K562 (cell line): ENCODE measurements at regions not wholly inside any gene's neighbourhood (a gene's known extent, or its start where the extent isn't known, plus 50 kb on each side); places are given as distances from the start of the nearest gene placed in this dataset.

Experiments used
- ATAC-seq: fragments of 200-7000 bp; cut with Tn5 transposase; 3 replicates; pipeline ENCODE4 v1.9.1; 2020; ENCODE audit warnings: moderate library complexity
- BruUV-seq: library from RNA; stranded (reverse); fragments of 400-500 nt; replicated peaks from 2 replicates; lab custom pipeline; 2021; lab: Mats Ljungman, UMichigan
- CTCF ChIA-PET: fragments of 300-600 bp; formaldehyde crosslinking; extraction: SDS; loops from one replicate; lab custom pipeline; 2021; ENCODE audit warnings: low intra/inter-chr PET ratio; lab: Yijun Ruan, JAX
- POLR2A ChIA-PET: fragments of 300-600, 350-650 bp; sonication (Branson Sonifier 250); formaldehyde crosslinking; extraction: SDS; loops from one replicate; lab custom pipeline; 2021; ENCODE audit warnings: antibody characterized with exemption, inconsistent platforms; lab: Yijun Ruan, JAX
- DNase-seq, 4 experiments: peaks; one replicate each; pipeline versions ENCODE4 v3.0.0 to v3.0.0-alpha.2; 2011 to 2018; ENCODE audit warnings: low spot score in 3 of 4, mixed read lengths in 3 of 4; ENCODE audit errors: extremely low read depth in 1 of 4
- FAIRE-seq: peaks from 2 replicates; lab custom pipeline; 2011; peaks lifted over from hg19 to GRCh38; lab: Jason Lieb, UNC
- H2AFZ ChIP-seq: 2 replicates; pipeline ENCODE4 v1.6.0; 2011; ENCODE audit warnings: low read depth, low read length, control low read depth, inconsistent platforms
- H3K27ac ChIP-seq: fragments of 200-600 bp; 3 replicates; pipeline ENCODE4 v1.8.0; 2011; ENCODE audit warnings: low read depth, mild to moderate bottlenecking, control low read depth, inconsistent platforms, low read length, moderate library complexity, mixed read lengths; ENCODE audit errors: extremely low read depth
- H3K27me3 ChIP-seq, 2 experiments: fragments of 300-600 bp in 1 of 2; 2 replicates in 1 of 2; 3 replicates in 1 of 2; pipeline versions ENCODE4 v1.6.0 to v1.8.0; 2011; ENCODE audit warnings: inconsistent platforms in 2 of 2, low read length in 2 of 2, mild to moderate bottlenecking in 1 of 2, mixed read lengths in 1 of 2, moderate library complexity in 1 of 2; ENCODE audit not compliant: control insufficient read depth in 2 of 2, insufficient read depth in 2 of 2
- H3K36me3 ChIP-seq: fragments of 300-600 bp; 3 replicates; pipeline ENCODE4 v1.8.0; 2011; ENCODE audit warnings: mild to moderate bottlenecking, low read length, inconsistent platforms; ENCODE audit not compliant: control insufficient read depth, insufficient read depth
- H3K4me1 ChIP-seq, 2 experiments: fragments of 200-600 bp in 1 of 2; replicated peaks in 1 of 2; 2 replicates in 1 of 2; 3 replicates in 1 of 2; pipeline versions ENCODE4 v1.5.1 to v1.8.0; 2011; ENCODE audit warnings: inconsistent platforms in 2 of 2, low read length in 2 of 2, mild to moderate bottlenecking in 1 of 2, mixed read lengths in 1 of 2, moderate library complexity in 1 of 2; ENCODE audit not compliant: control insufficient read depth in 2 of 2, insufficient read depth in 2 of 2
- H3K4me2 ChIP-seq: 2 replicates; pipeline ENCODE4 v1.6.1; 2011; ENCODE audit warnings: low read length, control low read depth, inconsistent platforms, mixed read lengths; ENCODE audit not compliant: insufficient read depth
- H3K4me3 ChIP-seq: fragments of 200-600 bp; sonication (generic), shearing (Covaris generic); 2 replicates; pipeline ENCODE4 v1.5.1; 2016; ENCODE audit warnings: control low read depth, inconsistent platforms
- H3K79me2 ChIP-seq: fragments of 200-600 bp; 3 replicates; pipeline ENCODE4 v1.8.0; 2011; ENCODE audit warnings: low read length, inconsistent platforms; ENCODE audit not compliant: control insufficient read depth, insufficient read depth
- H3K9ac ChIP-seq, 2 experiments: 2 replicates each; pipeline versions ENCODE4 v1.6.0 to v1.6.1; 2011; ENCODE audit warnings: low read depth in 2 of 2, low read length in 2 of 2, control low read depth in 1 of 2, inconsistent platforms in 1 of 2, mild to moderate bottlenecking in 1 of 2, mixed read lengths in 1 of 2; ENCODE audit not compliant: insufficient read depth in 1 of 2
- H3K9me1 ChIP-seq: one replicate; pipeline ENCODE4 v1.6.0; 2011; ENCODE audit warnings: inconsistent platforms, mild to moderate bottlenecking, low read length, moderate library complexity; ENCODE audit not compliant: control insufficient read depth, insufficient read depth
- H3K9me3 ChIP-seq: replicated peaks from 2 replicates; pipeline ENCODE4 v1.5.1; 2011; ENCODE audit warnings: low read depth, low read length, inconsistent platforms; ENCODE audit not compliant: control insufficient read depth, insufficient read depth
- H4K20me1 ChIP-seq: replicated peaks from 2 replicates; pipeline ENCODE4 v1.6.1; 2011; ENCODE audit warnings: low read length, inconsistent platforms, mixed read lengths; ENCODE audit not compliant: control insufficient read depth, insufficient read depth
- ZNF830 ChIP-seq: fragments of 250-450 bp; sonication (Bioruptor Pico); IDR thresholded peaks from 2 replicates; pipeline ENCODE4 v1.5.0; 2021; ENCODE audit warnings: mild to moderate bottlenecking
- WGBS: fragments of 100-300 bp; shearing (Covaris generic); methylation state at CpG from one replicate; pipeline ENCODE4 v1.1.6; 2016; ENCODE audit warnings: low coverage, mixed read lengths; ENCODE audit not compliant: insufficient coverage; ENCODE audit errors: missing lambda C conversion rate; 5-methylcytosine and 5-hydroxymethylcytosine counted together
- in situ Hi-C: fragments of 300-500 bp; cut with MboI; formaldehyde crosslinking; loops from 4 replicates; pipeline ENCODE4 v1.15.0; 2018; ENCODE audit warnings: inconsistent platforms, mixed read lengths
- intact Hi-C: fragments of 100-400 bp; cut with micrococcal nuclease; formaldehyde crosslinking; loops from 2 replicates; pipeline ENCODE4 v1.14.2; 2022
- TF ChIP-seq, protein P1 (sequence below), 3 experiments: fragments of 200-800 bp in 1 of 3; fragments of 250-450 bp in 1 of 3; fragments of 450-650 bp in 1 of 3; sonication (Bioruptor Pico) in 1 of 3; sonication (Bioruptor generic) in 1 of 3; formaldehyde crosslinking in 1 of 3; IDR thresholded peaks; 2 replicates each; pipeline versions ENCODE4 v1.6.1 to v1.8.0; 2016 to 2022; ENCODE audit warnings: mild to moderate bottlenecking in 2 of 3, missing genetic modification characterization in 2 of 3, missing compliant biosample characterization in 1 of 3, moderate library complexity in 1 of 3

GRCh38 chr1:106836708-106837107 is 219.8 kb upstream of the PRMT6 start:
- Histone ChIP-seq H3K27me3 (no peaks in the 10 kb centered on the region), H3K9ac (no peak overlapping the region), H3K36me3 (no peaks in the 10 kb centered on the region), H2AFZ (no peak overlapping the region), H3K9me1 (no peaks in the 10 kb centered on the region), H3K4me3 (no peak overlapping the region), H3K27ac (no peak overlapping the region), H4K20me1 (no peaks in the 10 kb centered on the region), H3K9me3 (0 out of 2 replicates have a peak, but pooled peaks cover 3% of the 10 kb centered on the region), H3K79me2 (no peaks in the 10 kb centered on the region), H3K4me1 (no peaks in the 10 kb centered on the region), H3K4me2 (no peak overlapping the region)
- in situ Hi-C loops (no loop called here), intact Hi-C loops (no loop called here)
- CTCF ChIA-PET, result no interaction called here
- DNase-seq (no peak), ATAC-seq (no peak), FAIRE-seq (peak; percentile 6)
- WGBS, result 0% methylated on average over 2 of the region's 2 CpGs
- TF ChIP-seq, protein P1, sequence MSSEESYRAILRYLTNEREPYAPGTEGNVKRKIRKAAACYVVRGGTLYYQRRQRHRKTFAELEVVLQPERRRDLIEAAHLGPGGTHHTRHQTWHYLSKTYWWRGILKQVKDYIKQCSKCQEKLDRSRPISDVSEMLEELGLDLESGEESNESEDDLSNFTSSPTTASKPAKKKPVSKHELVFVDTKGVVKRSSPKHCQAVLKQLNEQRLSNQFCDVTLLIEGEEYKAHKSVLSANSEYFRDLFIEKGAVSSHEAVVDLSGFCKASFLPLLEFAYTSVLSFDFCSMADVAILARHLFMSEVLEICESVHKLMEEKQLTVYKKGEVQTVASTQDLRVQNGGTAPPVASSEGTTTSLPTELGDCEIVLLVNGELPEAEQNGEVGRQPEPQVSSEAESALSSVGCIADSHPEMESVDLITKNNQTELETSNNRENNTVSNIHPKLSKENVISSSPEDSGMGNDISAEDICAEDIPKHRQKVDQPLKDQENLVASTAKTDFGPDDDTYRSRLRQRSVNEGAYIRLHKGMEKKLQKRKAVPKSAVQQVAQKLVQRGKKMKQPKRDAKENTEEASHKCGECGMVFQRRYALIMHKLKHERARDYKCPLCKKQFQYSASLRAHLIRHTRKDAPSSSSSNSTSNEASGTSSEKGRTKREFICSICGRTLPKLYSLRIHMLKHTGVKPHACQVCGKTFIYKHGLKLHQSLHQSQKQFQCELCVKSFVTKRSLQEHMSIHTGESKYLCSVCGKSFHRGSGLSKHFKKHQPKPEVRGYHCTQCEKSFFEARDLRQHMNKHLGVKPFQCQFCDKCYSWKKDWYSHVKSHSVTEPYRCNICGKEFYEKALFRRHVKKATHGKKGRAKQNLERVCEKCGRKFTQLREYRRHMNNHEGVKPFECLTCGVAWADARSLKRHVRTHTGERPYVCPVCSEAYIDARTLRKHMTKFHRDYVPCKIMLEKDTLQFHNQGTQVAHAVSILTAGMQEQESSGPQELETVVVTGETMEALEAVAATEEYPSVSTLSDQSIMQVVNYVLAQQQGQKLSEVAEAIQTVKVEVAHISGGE (CRISPR knock-in tag; IDR thresholded peaks at IDR 0.05), result peak in 1 of 3 experiments; percentile 73; a peak in 1 of 6 replicates
- TF ChIP-seq ZNF830 (CRISPR knock-in tag), result no peak
- no TSS peak for BruUV-seq
- POLR2A ChIA-PET, result no interaction called here
